ENCODE measurements at regions not wholly inside any gene's neighbourhood (a gene's known extent, or its start where the extent isn't known, plus 50 kb on each side); places are given as distances from the start of the nearest gene placed in this dataset.

DNA sequence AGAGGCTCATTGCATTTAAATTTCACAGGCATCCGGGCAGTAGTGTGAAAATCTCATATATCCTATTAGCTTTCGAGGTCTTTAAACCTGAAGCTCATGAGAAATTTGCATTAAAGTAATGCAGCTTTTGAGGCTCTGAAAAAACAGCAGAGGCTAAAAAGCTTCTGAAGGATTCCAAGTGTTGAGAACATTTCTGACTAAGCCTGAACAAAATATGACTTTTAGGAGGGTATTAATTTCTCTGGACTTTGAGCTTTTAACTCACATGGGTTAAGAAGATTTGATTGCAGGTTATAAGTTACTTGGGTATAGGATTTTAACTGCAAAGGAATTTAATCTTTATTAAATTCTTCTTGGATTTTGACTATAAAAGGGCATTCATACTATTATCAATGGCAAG, 743.9 kb downstream of the TLE1 start:
- no peak for TF ChIP-seq REST (IDR thresholded peaks at IDR 0.05; ENCODE audit: insufficient read depth in 1 of 2, low read depth in 2 of 2, low read length in 2 of 2)

GRCh38 chr9:80937645-80938044, 751.7 kb downstream of the TLE1 start:
- TF ChIP-seq POLR2AphosphoS5 (IDR thresholded peaks at IDR 0.05; ENCODE audit: low read depth, low read length) (no peak), FOXP2 (optimal IDR thresholded peaks at IDR 0.05; ENCODE audit: borderline replicate concordance, extremely low read depth, extremely low read length, insufficient read depth) (no peak), REST (IDR thresholded peaks at IDR 0.05; ENCODE audit: insufficient read depth in 1 of 2, low read depth in 2 of 2, low read length in 2 of 2) (no peak), SIN3A (IDR thresholded peaks at IDR 0.05; ENCODE audit: borderline replicate concordance, insufficient read depth, low read length) (no peak), TAF1 (IDR thresholded peaks at IDR 0.05; ENCODE audit: borderline replicate concordance, insufficient read depth, low read length) (no peak)

DNA sequence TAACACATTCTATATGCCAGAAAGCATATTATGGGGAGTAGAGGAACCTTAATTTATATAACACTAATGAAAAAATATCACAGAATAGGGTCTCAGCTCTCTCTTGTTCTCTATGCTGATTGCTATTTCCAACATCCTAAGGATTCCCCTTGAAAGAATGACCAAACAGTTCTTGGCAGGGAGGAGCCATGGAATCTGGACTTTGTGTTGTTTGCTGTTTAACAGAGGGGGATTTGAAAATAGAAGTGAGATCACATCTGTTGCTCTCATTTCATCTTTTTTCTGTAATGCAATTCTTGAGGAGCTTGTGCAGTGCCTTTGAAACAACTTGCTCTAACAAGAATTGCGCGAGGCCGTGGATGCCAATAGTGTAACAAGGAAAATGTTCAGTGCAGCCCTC, 755.3 kb downstream of the TLE1 start:
- TF ChIP-seq REST (IDR thresholded peaks at IDR 0.05; ENCODE audit: insufficient read depth in 1 of 2, low read depth in 2 of 2, low read length in 2 of 2) (no peak), POLR2AphosphoS5 (IDR thresholded peaks at IDR 0.05; ENCODE audit: low read depth, low read length) (no peak), TAF1 (IDR thresholded peaks at IDR 0.05; ENCODE audit: borderline replicate concordance, insufficient read depth, low read length) (no peak), FOXP2 (optimal IDR thresholded peaks at IDR 0.05; ENCODE audit: borderline replicate concordance, extremely low read depth, extremely low read length, insufficient read depth) (no peak)

- no peak for TF ChIP-seq TAF1 (IDR thresholded peaks at IDR 0.05; ENCODE audit: borderline replicate concordance, insufficient read depth, low read length)
- TF ChIP-seq POLR2AphosphoS5 (IDR thresholded peaks at IDR 0.05; ENCODE audit: low read depth, low read length), result no peak
- TF ChIP-seq SIN3A (IDR thresholded peaks at IDR 0.05; ENCODE audit: borderline replicate concordance, insufficient read depth, low read length), result no peak
- TF ChIP-seq REST (IDR thresholded peaks at IDR 0.05; ENCODE audit: insufficient read depth in 1 of 2, low read depth in 2 of 2, low read length in 2 of 2), result no peak
- TF ChIP-seq FOXP2 (optimal IDR thresholded peaks at IDR 0.05; ENCODE audit: borderline replicate concordance, extremely low read depth, extremely low read length, insufficient read depth), result no peak
Observed at GRCh38 chr9:80932947-80933780, 756.2 kb downstream of the TLE1 start.

- TF ChIP-seq POLR2AphosphoS5 (IDR thresholded peaks at IDR 0.05; ENCODE audit: low read depth, low read length) (no peak), REST (IDR thresholded peaks at IDR 0.05; ENCODE audit: insufficient read depth in 1 of 2, low read depth in 2 of 2, low read length in 2 of 2) (no peak), TAF1 (IDR thresholded peaks at IDR 0.05; ENCODE audit: borderline replicate concordance, insufficient read depth, low read length) (no peak), FOXP2 (optimal IDR thresholded peaks at IDR 0.05; ENCODE audit: borderline replicate concordance, extremely low read depth, extremely low read length, insufficient read depth) (no peak)
Observed at GRCh38 chr9:80932181-80932580, 757.2 kb downstream of the TLE1 start.
